Endodermal cell (in vitro differentiated cells): ENCODE measurements at regions not wholly inside any gene's neighbourhood (a gene's known extent, or its start where the extent isn't known, plus 50 kb on each side); places are given as distances from the start of the nearest gene placed in this dataset.

Source experiments
- DNase-seq: peaks from one replicate; pipeline ENCODE4 v3.0.0-alpha.2; 2017
- H3K27ac ChIP-seq: 2 replicates; pipeline ENCODE4 v1.5.1; 2013; ENCODE audit warnings: mild to moderate bottlenecking, low read depth, low read length, moderate library complexity
- H3K27me3 ChIP-seq: 2 replicates; pipeline ENCODE4 v1.6.1; 2013; ENCODE audit warnings: mild to moderate bottlenecking, low read length, moderate library complexity; ENCODE audit not compliant: insufficient read depth, control insufficient read depth, poor library complexity, severe bottlenecking
- H3K36me3 ChIP-seq: 2 replicates; pipeline ENCODE4 v1.7.0; 2013; ENCODE audit warnings: mild to moderate bottlenecking, low read length, moderate library complexity; ENCODE audit not compliant: control insufficient read depth, insufficient read depth
- H3K4me1 ChIP-seq: one replicate; pipeline ENCODE4 v1.7.0; 2013; ENCODE audit warnings: low read length; ENCODE audit not compliant: control insufficient read depth, insufficient read depth
- H3K4me3 ChIP-seq: 2 replicates; pipeline ENCODE4 v1.5.1; 2013; ENCODE audit warnings: mild to moderate bottlenecking, low read length, moderate library complexity
- H3K9ac ChIP-seq: 2 replicates; pipeline ENCODE4 v1.6.1; 2013; ENCODE audit warnings: mild to moderate bottlenecking, low read length, moderate library complexity; ENCODE audit not compliant: poor library complexity, severe bottlenecking; ENCODE audit errors: extremely low read depth
- H3K9me3 ChIP-seq: 2 replicates; pipeline ENCODE4 v1.6.1; 2013; ENCODE audit warnings: mild to moderate bottlenecking, low read length, moderate library complexity; ENCODE audit not compliant: control insufficient read depth
- H3K27ac Mint-ChIP-seq: 2 replicates; pipeline ENCODE4 v1.8.0; 2020; ENCODE audit warnings: mixed read lengths
- H3K27me3 Mint-ChIP-seq: 2 replicates; pipeline ENCODE4 v1.8.0; 2021; ENCODE audit warnings: mild to moderate bottlenecking, mixed read lengths; ENCODE audit not compliant: insufficient read depth
- H3K36me3 Mint-ChIP-seq: 2 replicates; pipeline ENCODE4 v1.8.0; 2020; ENCODE audit warnings: low read depth, mixed read lengths
- H3K4me1 Mint-ChIP-seq: 2 replicates; pipeline ENCODE4 v1.8.0; 2020; ENCODE audit warnings: mixed read lengths
- H3K4me3 Mint-ChIP-seq: 2 replicates; pipeline ENCODE4 v1.8.0; 2020; ENCODE audit warnings: mild to moderate bottlenecking, moderate library complexity, mixed read lengths
- H3K9me3 Mint-ChIP-seq: 2 replicates; pipeline ENCODE4 v1.8.0; 2020; ENCODE audit warnings: mild to moderate bottlenecking, mixed read lengths
- WGBS, 2 experiments: methylation state at CpG; one replicate each; pipeline versions ENCODE4 v1.1.5 to v1.1.7; 2013; ENCODE audit warnings: missing lambda C conversion rate in 2 of 2, mixed read lengths in 1 of 2; ENCODE audit not compliant: insufficient coverage in 1 of 2, insufficient read length in 1 of 2; 5-methylcytosine and 5-hydroxymethylcytosine counted together
- TF ChIP-seq, protein P1 (sequence below): fragments of 200-600 bp; sonication (generic); conservative IDR thresholded peaks from 2 replicates; pipeline ENCODE4 v1.5.0; 2021; ENCODE audit warnings: antibody characterized with exemption, mild to moderate bottlenecking

DNA sequence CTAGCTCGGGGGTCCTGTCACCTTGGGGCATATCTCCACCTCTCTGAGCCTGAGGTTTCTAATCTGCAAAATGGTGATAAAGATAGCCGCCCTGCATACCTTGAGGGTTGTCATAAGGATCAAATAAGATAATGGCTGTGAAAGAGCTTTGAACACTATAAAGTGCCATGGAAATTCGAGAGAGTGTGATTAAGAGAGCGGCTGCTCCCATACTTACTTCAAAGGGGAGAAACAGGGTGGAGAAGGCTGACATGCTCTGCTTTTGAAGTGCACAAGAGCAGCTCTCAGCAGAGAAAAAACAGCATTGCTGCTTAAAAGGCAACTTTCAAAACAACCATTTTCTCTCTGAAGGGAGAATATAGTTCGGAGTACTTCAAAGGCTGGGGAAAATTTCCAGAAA lies 529.2 kb downstream of the EPHB1 start:
- H3K4me1 ChIP-seq: no peaks in the 10 kb centered on the region
- no peak for DNase-seq
- no peaks in the 10 kb centered on the region for H3K36me3 Mint-ChIP-seq

GRCh38 chr3:135325096-135325495 lies 530.0 kb downstream of the EPHB1 start:
- Mint-ChIP-seq H3K9me3 (no peaks in the 10 kb centered on the region), H3K4me1 (peaks cover 16% of the 10 kb centered on the region), H3K4me3 (no peak overlapping the region), H3K36me3 (no peaks in the 10 kb centered on the region), H3K27me3 (peaks cover 68% of the 10 kb centered on the region), H3K27ac (no peak overlapping the region)
- H3K4me3 ChIP-seq: no peak overlapping the region
- no peak overlapping the region for H3K27ac ChIP-seq
- no peaks in the 10 kb centered on the region for H3K36me3 ChIP-seq
- WGBS, 2 experiments: 83 to 100% methylated on average over 1 of the region's 1 CpG
- H3K9me3 ChIP-seq: no peaks in the 10 kb centered on the region
- no peak overlapping the region for H3K9ac ChIP-seq
- DNase-seq: no peak
- no peaks in the 10 kb centered on the region for H3K4me1 ChIP-seq
- peaks cover 68% of the 10 kb centered on the region for H3K27me3 ChIP-seq
- TF ChIP-seq, protein P1, sequence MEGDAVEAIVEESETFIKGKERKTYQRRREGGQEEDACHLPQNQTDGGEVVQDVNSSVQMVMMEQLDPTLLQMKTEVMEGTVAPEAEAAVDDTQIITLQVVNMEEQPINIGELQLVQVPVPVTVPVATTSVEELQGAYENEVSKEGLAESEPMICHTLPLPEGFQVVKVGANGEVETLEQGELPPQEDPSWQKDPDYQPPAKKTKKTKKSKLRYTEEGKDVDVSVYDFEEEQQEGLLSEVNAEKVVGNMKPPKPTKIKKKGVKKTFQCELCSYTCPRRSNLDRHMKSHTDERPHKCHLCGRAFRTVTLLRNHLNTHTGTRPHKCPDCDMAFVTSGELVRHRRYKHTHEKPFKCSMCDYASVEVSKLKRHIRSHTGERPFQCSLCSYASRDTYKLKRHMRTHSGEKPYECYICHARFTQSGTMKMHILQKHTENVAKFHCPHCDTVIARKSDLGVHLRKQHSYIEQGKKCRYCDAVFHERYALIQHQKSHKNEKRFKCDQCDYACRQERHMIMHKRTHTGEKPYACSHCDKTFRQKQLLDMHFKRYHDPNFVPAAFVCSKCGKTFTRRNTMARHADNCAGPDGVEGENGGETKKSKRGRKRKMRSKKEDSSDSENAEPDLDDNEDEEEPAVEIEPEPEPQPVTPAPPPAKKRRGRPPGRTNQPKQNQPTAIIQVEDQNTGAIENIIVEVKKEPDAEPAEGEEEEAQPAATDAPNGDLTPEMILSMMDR: no peak

More for the DNA sequence above, 529.2 kb downstream of the EPHB1 start:
- Histone ChIP-seq H3K27ac (no peak overlapping the region), H3K9ac (no peak overlapping the region), H3K36me3 (no peaks in the 10 kb centered on the region), H3K27me3 (peaks cover 68% of the 10 kb centered on the region), H3K4me3 (no peak overlapping the region), H3K9me3 (no peaks in the 10 kb centered on the region)
- peaks cover 64% of the 10 kb centered on the region for H3K27me3 Mint-ChIP-seq
- H3K27ac Mint-ChIP-seq: no peak overlapping the region
- H3K4me3 Mint-ChIP-seq: no peak overlapping the region
- TF ChIP-seq, protein P1: no peak
- 67 to 82% methylated on average over 5 of the region's 5 CpGs for WGBS, 2 experiments
- peaks cover 16% of the 10 kb centered on the region for H3K4me1 Mint-ChIP-seq
- H3K9me3 Mint-ChIP-seq: no peaks in the 10 kb centered on the region

DNA sequence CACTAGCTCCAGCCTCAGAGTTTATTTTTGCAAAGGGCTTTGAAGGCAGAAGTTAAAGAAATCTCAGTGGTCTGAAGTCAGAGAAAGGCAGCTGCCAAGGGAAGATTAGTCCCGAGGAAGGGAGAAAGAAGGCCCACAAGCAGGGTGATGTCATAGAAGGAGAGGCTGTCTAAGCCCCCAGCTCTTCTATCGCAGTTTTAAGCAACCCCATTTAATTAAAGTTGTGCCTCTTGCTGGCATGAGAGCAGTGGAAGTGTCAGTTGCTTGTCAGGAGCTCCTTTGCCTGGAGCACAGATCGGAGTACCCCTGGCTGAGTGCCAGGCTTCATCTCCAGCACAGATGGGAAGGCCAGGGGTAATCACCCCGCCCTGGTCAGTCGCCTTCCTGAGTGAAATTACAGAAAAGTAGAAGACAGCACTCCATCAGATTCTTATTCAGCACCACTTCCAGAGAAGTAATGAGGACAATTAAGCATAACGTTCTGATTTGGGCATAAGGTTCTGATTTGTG lies 530.7 kb downstream of the EPHB1 start:
- no peak overlapping the region for H3K4me3 ChIP-seq
- Mint-ChIP-seq H3K27ac (no peak overlapping the region), H3K9me3 (no peaks in the 10 kb centered on the region), H3K4me3 (no peak overlapping the region), H3K27me3 (peaks cover 68% of the 10 kb centered on the region), H3K4me1 (peaks cover 16% of the 10 kb centered on the region), H3K36me3 (no peaks in the 10 kb centered on the region)
- no peaks in the 10 kb centered on the region for H3K36me3 ChIP-seq
- peaks cover 68% of the 10 kb centered on the region for H3K27me3 ChIP-seq
- no peaks in the 10 kb centered on the region for H3K9me3 ChIP-seq
- no peak overlapping the region for H3K9ac ChIP-seq
- no peaks in the 10 kb centered on the region for H3K4me1 ChIP-seq
- DNase-seq: no peak
- 94 to 96% methylated on average over 3 to 6 of the region's 6 CpGs for WGBS, 2 experiments
- TF ChIP-seq, protein P1: no peak
- no peak overlapping the region for H3K27ac ChIP-seq
